Spleen (tissue), 11 donors: ENCODE measurements at regions not wholly inside any gene's neighbourhood (a gene's known extent, or its start where the extent isn't known, plus 50 kb on each side); places are given as distances from the start of the nearest gene placed in this dataset.

Source experiments
- DNase-seq: peaks from one replicate; pipeline ENCODE4 v3.0.0-alpha.2; 2020
- H3K27ac ChIP-seq, 8 donors: fragments of 200-600 bp; sonication (generic) in 7 of 8; 1 replicate in 4 of 8; 2 replicates in 4 of 8; pipeline versions ENCODE4 v1.5.0 to v1.8.0; 2016 to 2021; ENCODE audit warnings: inconsistent platforms in 4 of 8, mild to moderate bottlenecking in 4 of 8, moderate library complexity in 1 of 8
- H3K27me3 ChIP-seq, 7 donors: fragments of 200-600 bp; sonication (generic) in 6 of 7; replicated peaks in 1 of 7; 1 replicate in 4 of 7; 2 replicates in 3 of 7; pipeline versions ENCODE4 v1.5.0 to v1.8.0; 2016 to 2021; ENCODE audit warnings: inconsistent platforms in 3 of 7, mild to moderate bottlenecking in 1 of 7
- H3K36me3 ChIP-seq, 6 donors: fragments of 200-600 bp; sonication (generic) in 5 of 6; 1 replicate in 4 of 6; 2 replicates in 2 of 6; pipeline versions ENCODE4 v1.5.0 to v1.8.0; 2016 to 2021; ENCODE audit warnings: inconsistent platforms in 2 of 6
- H3K4me1 ChIP-seq, 6 donors: fragments of 200-600 bp; sonication (generic) in 5 of 6; 1 replicate in 3 of 6; 2 replicates in 3 of 6; pipeline versions ENCODE4 v1.5.0 to v1.8.0; 2016 to 2021; ENCODE audit warnings: inconsistent platforms in 3 of 6
- H3K4me3 ChIP-seq, 8 donors: fragments of 200-600 bp; sonication (generic) in 7 of 8; 1 replicate in 4 of 8; 2 replicates in 4 of 8; pipeline versions ENCODE4 v1.5.0 to v1.8.0; 2016 to 2021; ENCODE audit warnings: inconsistent platforms in 4 of 8, mild to moderate bottlenecking in 4 of 8, moderate library complexity in 2 of 8
- H3K9me3 ChIP-seq, 8 donors: fragments of 200-600 bp; sonication (generic) in 7 of 8; 1 replicate in 4 of 8; 2 replicates in 4 of 8; pipeline versions ENCODE4 v1.5.0 to v1.8.0; 2016 to 2021; ENCODE audit warnings: inconsistent platforms in 4 of 8
- CTCF ChIP-seq, 11 experiments: fragments of 200-600 bp in 7 of 11; fragments of 450-650 bp in 4 of 11; sonication (generic) in 4 of 11; IDR thresholded peaks in 8 of 11; conservative IDR thresholded peaks in 3 of 11; 1 replicate in 7 of 11; 2 replicates in 4 of 11; pipeline versions ENCODE4 v1.4.0 to v1.8.0; 2016 to 2021; ENCODE audit warnings: antibody characterized with exemption in 11 of 11, inconsistent platforms in 4 of 11, mild to moderate bottlenecking in 1 of 11
- POLR2A ChIP-seq, 3 donors: fragments of 450-650 bp; IDR thresholded peaks; one replicate each; pipeline ENCODE4 v1.5.1; 2017; ENCODE audit warnings: antibody characterized with exemption in 3 of 3, mild to moderate bottlenecking in 1 of 3
- POLR2AphosphoS5 ChIP-seq, 3 donors: sonication (generic); formaldehyde crosslinking; IDR thresholded peaks; one replicate each; pipeline ENCODE4 v1.5.1; 2017; ENCODE audit warnings: antibody characterized with exemption in 3 of 3
- WGBS, 5 donors: extraction: QIAGEN DNeasy Blood & Tissue Kit in 3 of 5; methylation state at CpG; one replicate each; pipeline versions ENCODE4 v1.1.5 to v1.1.7; 2013 to 2018; 5-methylcytosine and 5-hydroxymethylcytosine counted together
- intact Hi-C: fragments of 100-400 bp; cut with DNase I; formaldehyde crosslinking; loops from one replicate; pipeline ENCODE4 v1.15.0; 2023; ENCODE audit warnings: low total_unique reads
- donor health status: healthy with polysubstance abuse.
- donor health status: DM: no; HTN: no; CAD: no; lungs with moderate emphysema.
- donor health status: DM: no; HTN: no; CAD: no.
- donor health status: Bipolar disorder and iron deficiency.
- donor health status: healthy.
- donor health status: DM: no; HTN: no; CAD: no.
- donor health status: DM: yes; HTN: yes; CAD: no.

DNA sequence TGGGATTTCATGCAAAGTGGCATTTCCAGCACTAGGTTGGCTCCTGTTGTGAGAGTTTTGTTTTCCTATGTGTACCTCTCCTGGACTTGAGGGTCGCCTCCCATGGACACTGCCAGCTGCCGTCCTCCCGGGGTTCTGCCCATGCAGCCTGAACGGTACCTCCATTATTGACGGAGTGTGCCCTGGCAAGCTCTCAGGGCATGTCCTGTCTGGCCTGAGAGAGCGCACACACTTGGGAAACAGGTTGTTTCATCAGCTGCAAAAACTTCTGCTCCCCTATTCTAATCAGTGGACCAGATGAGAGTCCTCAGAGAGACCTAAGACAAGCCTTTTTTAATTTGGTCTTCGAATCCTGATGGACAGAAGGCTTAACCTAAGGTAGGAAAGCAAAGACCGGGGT, 56.6 kb upstream of the HOPX start:
- H3K27ac ChIP-seq, result no peak overlapping the region
- no peaks in the 10 kb centered on the region for H3K9me3 ChIP-seq
- 89 to 96% (median 92%) methylated on average over 8 of the region's 8 CpGs for WGBS, 5 donors
- no peak for DNase-seq
- H3K36me3 ChIP-seq, result no peaks in the 10 kb centered on the region
- H3K4me3 ChIP-seq, result no peak overlapping the region
- H3K27me3 ChIP-seq, result no peaks in the 10 kb centered on the region
- H3K4me1 ChIP-seq, result no peaks in the 10 kb centered on the region
- TF ChIP-seq CTCF (IDR thresholded peaks at IDR 0.05 in 8 of 11, conservative IDR thresholded peaks at IDR 0.05 in 3 of 11), result no peak
- TF ChIP-seq POLR2A (IDR thresholded peaks at IDR 0.05), result no peak
- no peak for TF ChIP-seq POLR2AphosphoS5 (IDR thresholded peaks at IDR 0.05)
- intact Hi-C loops, result no loop called here

GRCh38 chr4:56733352-56733751, 52.3 kb upstream of the HOPX start:
- no peaks in the 10 kb centered on the region for H3K27me3 ChIP-seq
- WGBS, 5 donors, result 90 to 95% (median 94%) methylated on average over 5 of the region's 5 CpGs
- H3K4me3 ChIP-seq, result no peak overlapping the region
- H3K9me3 ChIP-seq, result no peaks in the 10 kb centered on the region
- no peaks in the 10 kb centered on the region for H3K36me3 ChIP-seq
- no peak for DNase-seq
- intact Hi-C loops, result no loop called here
- peaks cover 0 to 10% (median 0%) of the 10 kb centered on the region in 6 donors for H3K4me1 ChIP-seq
- H3K27ac ChIP-seq, result no peak overlapping the region
- TF ChIP-seq POLR2A (IDR thresholded peaks at IDR 0.05) (no peak), POLR2AphosphoS5 (IDR thresholded peaks at IDR 0.05) (no peak), CTCF (IDR thresholded peaks at IDR 0.05 in 8 of 11, conservative IDR thresholded peaks at IDR 0.05 in 3 of 11) (no peak)

DNA sequence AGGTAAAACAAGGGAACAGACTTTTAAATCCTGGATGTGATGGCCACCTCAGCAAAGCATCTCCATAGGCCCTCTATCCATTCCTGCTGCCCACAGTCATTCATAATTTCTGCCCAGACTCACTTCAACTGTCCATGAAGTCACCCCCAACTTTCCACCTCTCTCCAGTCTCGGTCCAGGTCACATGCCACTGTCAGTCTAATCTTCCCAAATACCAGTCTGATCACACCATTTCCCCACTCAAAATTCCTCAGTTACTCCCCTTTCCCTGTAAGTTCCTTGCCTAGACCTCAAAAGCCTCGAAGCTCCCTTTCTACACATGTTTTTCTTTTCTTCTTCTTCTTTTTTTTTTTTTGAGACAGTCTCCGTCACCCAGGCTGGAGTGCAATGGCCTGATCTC, 51.2 kb upstream of the HOPX start:
- Histone ChIP-seq H3K4me3 (no peak overlapping the region), H3K27me3 (no peaks in the 10 kb centered on the region), H3K4me1 (peaks cover 0 to 10% (median 0%) of the 10 kb centered on the region in 6 donors), H3K27ac (peak overlapping the region in 1 of 8 donors; percentile 37), H3K9me3 (no peaks in the 10 kb centered on the region), H3K36me3 (no peaks in the 10 kb centered on the region)
- no peak for DNase-seq
- TF ChIP-seq CTCF (IDR thresholded peaks at IDR 0.05 in 8 of 11, conservative IDR thresholded peaks at IDR 0.05 in 3 of 11), result no peak
- TF ChIP-seq POLR2AphosphoS5 (IDR thresholded peaks at IDR 0.05), result no peak
- TF ChIP-seq POLR2A (IDR thresholded peaks at IDR 0.05), result no peak
- intact Hi-C loops, result no loop called here
- WGBS, 5 donors, result 59 to 75% (median 70%) methylated on average over 3 of the region's 3 CpGs

GRCh38 chr4:56731857-56732256, 50.8 kb upstream of the HOPX start:
- Histone ChIP-seq H3K9me3 (no peaks in the 10 kb centered on the region), H3K4me1 (peaks cover 0 to 10% (median 0%) of the 10 kb centered on the region in 6 donors), H3K27me3 (no peaks in the 10 kb centered on the region), H3K36me3 (no peaks in the 10 kb centered on the region), H3K4me3 (no peak overlapping the region), H3K27ac (peak overlapping the region in 1 of 8 donors; percentile 37)
- DNase-seq, result no peak
- intact Hi-C loops, result no loop called here
- TF ChIP-seq POLR2AphosphoS5 (IDR thresholded peaks at IDR 0.05) (no peak), CTCF (IDR thresholded peaks at IDR 0.05 in 8 of 11, conservative IDR thresholded peaks at IDR 0.05 in 3 of 11) (no peak), POLR2A (IDR thresholded peaks at IDR 0.05) (no peak)
- WGBS, 5 donors, result 29 to 46% (median 39%) methylated on average over 5 to 8 of the region's 8 CpGs
